Ishikawa (cell line): ENCODE measurements at regions not wholly inside any gene's neighbourhood (a gene's known extent, or its start where the extent isn't known, plus 50 kb on each side); places are given as distances from the start of the nearest gene placed in this dataset.

Experiments
- EP300 ChIP-seq: IDR thresholded peaks from 2 replicates; pipeline ENCODE4 v1.6.1; 2012; ENCODE audit warnings: borderline replicate concordance
- FOXM1 ChIP-seq: IDR thresholded peaks from 2 replicates; pipeline ENCODE4 v1.6.1; 2012; ENCODE audit warnings: low read depth, borderline replicate concordance
- RAD21 ChIP-seq: IDR thresholded peaks from 2 replicates; pipeline ENCODE4 v1.6.1; 2012; ENCODE audit warnings: low read depth
- TAF1 ChIP-seq: IDR thresholded peaks from 2 replicates; pipeline ENCODE4 v1.6.1; 2012; ENCODE audit warnings: low read depth, mild to moderate bottlenecking
- YY1 ChIP-seq: IDR thresholded peaks from 2 replicates; pipeline ENCODE4 v1.6.1; 2012; ENCODE audit warnings: low read depth
- ZBTB7A ChIP-seq: IDR thresholded peaks from 2 replicates; pipeline ENCODE4 v1.6.1; 2012; ENCODE audit warnings: low read depth
- TF ChIP-seq, protein P1 (sequence below): IDR thresholded peaks from 2 replicates; pipeline ENCODE4 v1.6.1; 2012

DNA sequence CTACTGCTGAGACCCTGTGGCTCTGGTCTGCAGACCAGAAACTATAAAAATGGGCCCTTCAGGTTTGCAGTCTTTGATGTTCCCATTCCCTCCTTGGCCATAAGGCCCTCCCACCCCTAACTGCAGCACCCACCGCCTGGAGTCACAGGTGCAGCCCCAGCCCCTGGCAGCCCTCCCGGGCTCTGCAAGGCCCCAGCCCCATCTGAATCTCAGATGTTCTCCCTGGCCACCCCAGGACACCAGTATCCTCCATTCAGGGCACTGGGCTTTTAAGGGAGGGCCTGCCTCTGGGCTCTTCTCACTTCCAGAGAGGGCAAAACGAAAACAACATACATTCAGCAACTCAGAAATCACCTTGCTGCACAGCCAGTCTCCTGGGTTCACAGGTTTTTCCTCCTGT is 107.7 kb upstream of the RET start:
- TF ChIP-seq ZBTB7A (no peak), EP300 (no peak), FOXM1 (no peak), RAD21 (no peak), TAF1 (no peak), YY1 (no peak)
- TF ChIP-seq, protein P1, sequence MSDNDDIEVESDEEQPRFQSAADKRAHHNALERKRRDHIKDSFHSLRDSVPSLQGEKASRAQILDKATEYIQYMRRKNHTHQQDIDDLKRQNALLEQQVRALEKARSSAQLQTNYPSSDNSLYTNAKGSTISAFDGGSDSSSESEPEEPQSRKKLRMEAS, result no peak
